Thyroid gland (tissue), 4 donors: ENCODE measurements at regions not wholly inside any gene's neighbourhood (a gene's known extent, or its start where the extent isn't known, plus 50 kb on each side); places are given as distances from the start of the nearest gene placed in this dataset.

Experiments used
- POLR2A ChIP-seq, 2 donors: fragments of 450-650 bp; IDR thresholded peaks; one replicate each; pipeline ENCODE4 v1.6.1; 2017; ENCODE audit warnings: antibody characterized with exemption in 2 of 2, mild to moderate bottlenecking in 2 of 2, moderate library complexity in 1 of 2
- TF ChIP-seq, protein P1 (sequence below), 6 experiments: fragments of 200-600 bp in 3 of 6; fragments of 450-650 bp in 3 of 6; sonication (generic) in 3 of 6; IDR thresholded peaks; one replicate each; pipeline ENCODE4 v1.5.1; 2016 to 2019; ENCODE audit warnings: antibody characterized with exemption in 6 of 6, mild to moderate bottlenecking in 2 of 6, inconsistent platforms in 1 of 6, moderate library complexity in 1 of 6

DNA sequence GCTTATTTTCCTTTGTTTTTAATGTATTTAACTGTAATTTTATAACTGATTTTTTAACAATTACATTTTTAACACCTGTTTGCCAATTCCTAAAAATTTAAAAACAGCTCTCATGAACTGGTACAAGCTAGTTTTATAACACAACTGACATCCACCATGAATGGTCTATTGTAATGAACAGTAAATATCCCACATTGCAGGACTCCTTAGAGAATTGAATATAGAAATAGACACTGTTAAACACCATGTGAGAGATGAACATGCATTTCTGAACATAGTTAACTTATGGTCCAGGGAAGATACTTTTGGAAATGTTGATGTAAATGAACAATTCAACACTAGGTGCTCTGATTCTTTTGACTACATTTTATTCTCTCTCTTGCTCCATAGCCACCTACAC is 195.1 kb upstream of the GMDS start:
- no peak for TF ChIP-seq POLR2A (IDR thresholded peaks at IDR 0.05)
- TF ChIP-seq, protein P1, sequence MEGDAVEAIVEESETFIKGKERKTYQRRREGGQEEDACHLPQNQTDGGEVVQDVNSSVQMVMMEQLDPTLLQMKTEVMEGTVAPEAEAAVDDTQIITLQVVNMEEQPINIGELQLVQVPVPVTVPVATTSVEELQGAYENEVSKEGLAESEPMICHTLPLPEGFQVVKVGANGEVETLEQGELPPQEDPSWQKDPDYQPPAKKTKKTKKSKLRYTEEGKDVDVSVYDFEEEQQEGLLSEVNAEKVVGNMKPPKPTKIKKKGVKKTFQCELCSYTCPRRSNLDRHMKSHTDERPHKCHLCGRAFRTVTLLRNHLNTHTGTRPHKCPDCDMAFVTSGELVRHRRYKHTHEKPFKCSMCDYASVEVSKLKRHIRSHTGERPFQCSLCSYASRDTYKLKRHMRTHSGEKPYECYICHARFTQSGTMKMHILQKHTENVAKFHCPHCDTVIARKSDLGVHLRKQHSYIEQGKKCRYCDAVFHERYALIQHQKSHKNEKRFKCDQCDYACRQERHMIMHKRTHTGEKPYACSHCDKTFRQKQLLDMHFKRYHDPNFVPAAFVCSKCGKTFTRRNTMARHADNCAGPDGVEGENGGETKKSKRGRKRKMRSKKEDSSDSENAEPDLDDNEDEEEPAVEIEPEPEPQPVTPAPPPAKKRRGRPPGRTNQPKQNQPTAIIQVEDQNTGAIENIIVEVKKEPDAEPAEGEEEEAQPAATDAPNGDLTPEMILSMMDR (IDR thresholded peaks at IDR 0.05) = no peak
